IMR-90 (cell line): ENCODE measurements at regions not wholly inside any gene's neighbourhood (a gene's known extent, or its start where the extent isn't known, plus 50 kb on each side); places are given as distances from the start of the nearest gene placed in this dataset.

Source experiments
- ATAC-seq: fragments of 200-7000 bp; cut with Tn5 transposase; 2 replicates; pipeline ENCODE4 v1.9.1; 2020; ENCODE audit warnings: low read depth, mild to moderate bottlenecking, moderate library complexity
- BruUV-seq: library from RNA; stranded (reverse); fragments of 400-500 nt; replicated peaks from 2 replicates; lab custom pipeline; 2021; lab: Mats Ljungman, UMichigan
- CTCF ChIA-PET: fragments of 300-600 bp; formaldehyde crosslinking; extraction: SDS; loops from one replicate; lab custom pipeline; 2021; ENCODE audit warnings: antibody characterized with exemption; lab: Yijun Ruan, JAX
- POLR2A ChIA-PET: fragments of 300-600 bp; sonication (Branson Sonifier 250); formaldehyde crosslinking; loops from one replicate; lab custom pipeline; 2022; ENCODE audit warnings: antibody characterized with exemption; ENCODE audit not compliant: unreplicated experiment; lab: Charles Lee
- DNase-seq: peaks from one replicate; pipeline ENCODE4 v3.0.0; 2013
- H2AFZ ChIP-seq: replicated peaks from 2 replicates; pipeline ENCODE3; 2013; ENCODE audit warnings: low read length, mild to moderate bottlenecking; ENCODE audit not compliant: poor library complexity
- H2AK5ac ChIP-seq: 2 replicates; pipeline ENCODE4 v1.6.1; 2013; ENCODE audit warnings: low read depth, low read length, inconsistent platforms
- H2AK9ac ChIP-seq: replicated peaks from 2 replicates; pipeline ENCODE3; 2013; ENCODE audit warnings: mild to moderate bottlenecking, low read depth, low read length, moderate library complexity; ENCODE audit not compliant: poor library complexity
- H2BK120ac ChIP-seq: 2 replicates; pipeline ENCODE4 v1.6.1; 2013; ENCODE audit warnings: low read depth, low read length, inconsistent platforms
- H2BK15ac ChIP-seq: 3 replicates; pipeline ENCODE4 v1.6.1; 2013; ENCODE audit warnings: low read depth, low read length, inconsistent platforms
- H2BK20ac ChIP-seq: 2 replicates; pipeline ENCODE4 v1.6.1; 2013; ENCODE audit warnings: low read depth, mild to moderate bottlenecking, inconsistent platforms, low read length, moderate library complexity
- H2BK5ac ChIP-seq: 2 replicates; pipeline ENCODE4 v1.6.1; 2013; ENCODE audit warnings: mild to moderate bottlenecking, low read depth, low read length, inconsistent platforms; ENCODE audit not compliant: poor library complexity, severe bottlenecking
- H3K14ac ChIP-seq: replicated peaks from 2 replicates; pipeline ENCODE4 v1.6.1; 2013; ENCODE audit warnings: low read depth, low read length, inconsistent platforms
- H3K18ac ChIP-seq: 2 replicates; pipeline ENCODE4 v1.6.1; 2013; ENCODE audit warnings: low read depth, low read length, control low read depth
- H3K23ac ChIP-seq: 2 replicates; pipeline ENCODE4 v1.6.1; 2013; ENCODE audit warnings: low read depth, low read length, inconsistent platforms
- H3K27ac ChIP-seq: 2 replicates; pipeline ENCODE4 v1.5.1; 2013; ENCODE audit warnings: mild to moderate bottlenecking, control low read depth, low read length; ENCODE audit not compliant: insufficient read depth
- H3K27me3 ChIP-seq: 2 replicates; pipeline ENCODE4 v1.6.1; 2013; ENCODE audit warnings: low read length; ENCODE audit not compliant: control insufficient read depth, insufficient read depth
- H3K36me3 ChIP-seq: 2 replicates; pipeline ENCODE4 v1.6.1; 2013; ENCODE audit warnings: low read length, mixed read lengths; ENCODE audit not compliant: control insufficient read depth, insufficient read depth
- H3K4ac ChIP-seq: 2 replicates; pipeline ENCODE4 v1.6.1; 2013; ENCODE audit warnings: low read depth, low read length, inconsistent platforms
- H3K4me1 ChIP-seq: 2 replicates; pipeline ENCODE4 v1.6.1; 2013; ENCODE audit warnings: low read length, mixed read lengths; ENCODE audit not compliant: control insufficient read depth, insufficient read depth
- H3K4me2 ChIP-seq: 2 replicates; pipeline ENCODE4 v1.6.1; 2013; ENCODE audit warnings: low read depth, mild to moderate bottlenecking, control low read depth, low read length, moderate library complexity
- H3K4me3 ChIP-seq: 2 replicates; pipeline ENCODE4 v1.5.1; 2013; ENCODE audit warnings: low read depth, mild to moderate bottlenecking, control low read depth, low read length, moderate library complexity; ENCODE audit not compliant: insufficient read depth
- H3K56ac ChIP-seq: 2 replicates; pipeline ENCODE4 v1.6.1; 2013; ENCODE audit warnings: low read length, inconsistent platforms; ENCODE audit not compliant: insufficient read depth; ENCODE audit errors: extremely low read depth
- H3K79me1 ChIP-seq, 2 experiments: 2 replicates each; pipeline ENCODE4 v1.6.1; 2013; ENCODE audit warnings: low read length in 2 of 2, inconsistent platforms in 1 of 2, low read depth in 1 of 2
- H3K9ac ChIP-seq: 2 replicates; pipeline ENCODE4 v1.6.1; 2013; ENCODE audit warnings: low read depth, low read length, control low read depth
- H3K9me1 ChIP-seq: 2 replicates; pipeline ENCODE4 v1.6.1; 2013; ENCODE audit warnings: low read length, inconsistent platforms; ENCODE audit not compliant: insufficient read depth
- H3K9me3 ChIP-seq: 2 replicates; pipeline ENCODE4 v1.6.1; 2013; ENCODE audit warnings: low read length; ENCODE audit not compliant: control insufficient read depth, insufficient read depth
- H4K20me1 ChIP-seq: 2 replicates; pipeline ENCODE4 v1.6.1; 2013; ENCODE audit warnings: low read length, inconsistent platforms; ENCODE audit not compliant: insufficient read depth
- H4K5ac ChIP-seq: 2 replicates; pipeline ENCODE4 v1.6.1; 2013; ENCODE audit warnings: mild to moderate bottlenecking, low read depth, low read length, control low read depth
- H4K8ac ChIP-seq, 2 experiments: 2 replicates each; pipeline ENCODE4 v1.6.1; 2013; ENCODE audit warnings: low read depth in 2 of 2, low read length in 2 of 2, control low read depth in 1 of 2, inconsistent platforms in 1 of 2
- H4K91ac ChIP-seq: 2 replicates; pipeline ENCODE4 v1.6.1; 2013; ENCODE audit warnings: low read depth, low read length, inconsistent platforms; ENCODE audit not compliant: insufficient read depth
- BHLHE40 ChIP-seq: fragments of 150-350 bp; IDR thresholded peaks from 2 replicates; pipeline ENCODE4 v1.6.1; 2016; ENCODE audit warnings: mild to moderate bottlenecking, low read depth, low read length
- CEBPB ChIP-seq: IDR thresholded peaks from 2 replicates; pipeline ENCODE4 v1.6.1; 2012; ENCODE audit warnings: low read depth, low read length, improper control_type of control experiment
- CHD1 ChIP-seq: IDR thresholded peaks from 2 replicates; pipeline ENCODE4 v1.6.1; 2012; ENCODE audit warnings: low read depth, low read length, improper control_type of control experiment
- FOS ChIP-seq: fragments of 150-350 bp; IDR thresholded peaks from 2 replicates; pipeline ENCODE4 v1.6.1; 2016; ENCODE audit warnings: low read depth, low read length
- MAFK ChIP-seq: IDR thresholded peaks from 2 replicates; pipeline ENCODE4 v1.6.1; 2012; ENCODE audit warnings: low read depth, low read length, improper control_type of control experiment
- MAZ ChIP-seq: IDR thresholded peaks from 2 replicates; pipeline ENCODE4 v1.6.1; 2012; ENCODE audit warnings: low read depth, mild to moderate bottlenecking, low read length, improper control_type of control experiment, moderate library complexity, borderline replicate concordance
- MXI1 ChIP-seq: IDR thresholded peaks from 2 replicates; pipeline ENCODE4 v1.6.1; 2012; ENCODE audit warnings: low read depth, mild to moderate bottlenecking, low read length, moderate library complexity, borderline replicate concordance
- NFE2L2 ChIP-seq: fragments of 150-350 bp; IDR thresholded peaks from 2 replicates; pipeline ENCODE4 v1.6.1; 2016; ENCODE audit warnings: low read depth, mild to moderate bottlenecking, low read length
- POLR2A ChIP-seq: IDR thresholded peaks from 2 replicates; pipeline ENCODE4 v1.6.1; 2012; ENCODE audit warnings: mild to moderate bottlenecking, low read depth, low read length
- RAD21 ChIP-seq: IDR thresholded peaks from 2 replicates; pipeline ENCODE4 v1.6.1; 2012; ENCODE audit warnings: low read length, improper control_type of control experiment
- RCOR1 ChIP-seq: IDR thresholded peaks from 2 replicates; pipeline ENCODE4 v1.6.1; 2012; ENCODE audit warnings: mild to moderate bottlenecking, low read length, improper control_type of control experiment; ENCODE audit not compliant: insufficient replicate concordance
- RFX5 ChIP-seq: IDR thresholded peaks from 2 replicates; pipeline ENCODE4 v1.8.0; 2012; ENCODE audit warnings: low read depth, mild to moderate bottlenecking, low read length, moderate library complexity
- SMC3 ChIP-seq: fragments of 150-350 bp; IDR thresholded peaks from 2 replicates; pipeline ENCODE4 v1.6.1; 2016; ENCODE audit warnings: low read depth, mild to moderate bottlenecking, antibody characterized with exemption, low read length, moderate library complexity
- WGBS, 2 experiments: methylation state at CpG; one replicate each; pipeline versions ENCODE4 v1.1.5 to v1.1.7; 2013; ENCODE audit warnings: missing lambda C conversion rate in 2 of 2; ENCODE audit not compliant: insufficient read length in 1 of 2; ENCODE audit errors: extremely low coverage in 2 of 2; 5-methylcytosine and 5-hydroxymethylcytosine counted together
- dilution Hi-C: fragments of 300-500 bp; cut with HindIII; formaldehyde crosslinking; loops from one replicate; pipeline ENCODE4 v1.14.3; 2018; ENCODE audit warnings: low sequenced_read_pairs; ENCODE audit not compliant: unreplicated experiment
- in situ Hi-C: fragments of 300-500 bp; cut with MboI; formaldehyde crosslinking; loops from 3 replicates; pipeline ENCODE4 v1.14.3; 2019; ENCODE audit warnings: low sequenced_read_pairs, inconsistent platforms, mixed read lengths
- intact Hi-C: fragments of 100-400 bp; cut with micrococcal nuclease; formaldehyde crosslinking; loops from 2 replicates; pipeline ENCODE4 v1.10.0; 2022
- TF ChIP-seq, protein P1 (sequence below): conservative IDR thresholded peaks from 2 replicates; pipeline ENCODE4 v1.5.1; 2012; ENCODE audit warnings: mild to moderate bottlenecking, low read depth, low read length, improper control_type of control experiment
- TF ChIP-seq, protein P2 (sequence below): fragments of 150-350 bp; IDR thresholded peaks from 2 replicates; pipeline ENCODE4 v1.6.1; 2016; ENCODE audit warnings: low read depth, mild to moderate bottlenecking, low read length, moderate library complexity, borderline replicate concordance
- TF ChIP-seq, protein P3 (sequence below): fragments of 150-350 bp; IDR thresholded peaks from 2 replicates; pipeline ENCODE4 v1.6.1; 2017; ENCODE audit warnings: mild to moderate bottlenecking, antibody characterized with exemption, low read length, low read depth

- Histone ChIP-seq H3K9ac (no peak overlapping the region), H3K36me3 (no peaks in the 10 kb centered on the region), H3K4me1 (no peaks in the 10 kb centered on the region), H3K9me3 (no peaks in the 10 kb centered on the region), H2BK120ac (no peak overlapping the region), H3K18ac (no peak overlapping the region), H3K4me2 (no peak overlapping the region), H4K5ac (no peak overlapping the region), H3K4ac (no peak overlapping the region), H3K14ac (no peak overlapping the region), H3K27me3 (no peaks in the 10 kb centered on the region), H2AFZ (no peak overlapping the region), H3K79me1 (no peaks in the 10 kb centered on the region), H4K8ac (no peak overlapping the region), H3K23ac (no peak overlapping the region), H2BK5ac (no peak overlapping the region), H3K9me1 (no peaks in the 10 kb centered on the region), H3K27ac (no peak overlapping the region), H2BK15ac (no peak overlapping the region), H3K56ac (no peak overlapping the region), H4K91ac (no peak overlapping the region), H2BK20ac (no peak overlapping the region), H2AK9ac (no peak overlapping the region), H3K4me3 (no peak overlapping the region), H4K20me1 (no peaks in the 10 kb centered on the region), H2AK5ac (no peak overlapping the region)
- CTCF ChIA-PET = interaction anchor here (1.7 kb wide), 1 partner anchor 10 kb away, joined by 4 read pairs; no protein-coding TSS in a partner anchor
- POLR2A ChIA-PET = no interaction called here
- in situ Hi-C loops = no loop called here
- DNase-seq = no peak
- TF ChIP-seq, protein P1, sequence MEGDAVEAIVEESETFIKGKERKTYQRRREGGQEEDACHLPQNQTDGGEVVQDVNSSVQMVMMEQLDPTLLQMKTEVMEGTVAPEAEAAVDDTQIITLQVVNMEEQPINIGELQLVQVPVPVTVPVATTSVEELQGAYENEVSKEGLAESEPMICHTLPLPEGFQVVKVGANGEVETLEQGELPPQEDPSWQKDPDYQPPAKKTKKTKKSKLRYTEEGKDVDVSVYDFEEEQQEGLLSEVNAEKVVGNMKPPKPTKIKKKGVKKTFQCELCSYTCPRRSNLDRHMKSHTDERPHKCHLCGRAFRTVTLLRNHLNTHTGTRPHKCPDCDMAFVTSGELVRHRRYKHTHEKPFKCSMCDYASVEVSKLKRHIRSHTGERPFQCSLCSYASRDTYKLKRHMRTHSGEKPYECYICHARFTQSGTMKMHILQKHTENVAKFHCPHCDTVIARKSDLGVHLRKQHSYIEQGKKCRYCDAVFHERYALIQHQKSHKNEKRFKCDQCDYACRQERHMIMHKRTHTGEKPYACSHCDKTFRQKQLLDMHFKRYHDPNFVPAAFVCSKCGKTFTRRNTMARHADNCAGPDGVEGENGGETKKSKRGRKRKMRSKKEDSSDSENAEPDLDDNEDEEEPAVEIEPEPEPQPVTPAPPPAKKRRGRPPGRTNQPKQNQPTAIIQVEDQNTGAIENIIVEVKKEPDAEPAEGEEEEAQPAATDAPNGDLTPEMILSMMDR = no peak
- TF ChIP-seq RCOR1 (no peak), BHLHE40 (no peak), CEBPB (no peak), MXI1 (no peak), CHD1 (no peak), MAZ (no peak), RFX5 (no peak), RAD21 (no peak), NFE2L2 (no peak), FOS (no peak), SMC3 (no peak), MAFK (no peak), POLR2A (no peak)
- TF ChIP-seq, protein P2, sequence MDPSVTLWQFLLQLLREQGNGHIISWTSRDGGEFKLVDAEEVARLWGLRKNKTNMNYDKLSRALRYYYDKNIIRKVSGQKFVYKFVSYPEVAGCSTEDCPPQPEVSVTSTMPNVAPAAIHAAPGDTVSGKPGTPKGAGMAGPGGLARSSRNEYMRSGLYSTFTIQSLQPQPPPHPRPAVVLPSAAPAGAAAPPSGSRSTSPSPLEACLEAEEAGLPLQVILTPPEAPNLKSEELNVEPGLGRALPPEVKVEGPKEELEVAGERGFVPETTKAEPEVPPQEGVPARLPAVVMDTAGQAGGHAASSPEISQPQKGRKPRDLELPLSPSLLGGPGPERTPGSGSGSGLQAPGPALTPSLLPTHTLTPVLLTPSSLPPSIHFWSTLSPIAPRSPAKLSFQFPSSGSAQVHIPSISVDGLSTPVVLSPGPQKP = no peak
- TF ChIP-seq, protein P3, sequence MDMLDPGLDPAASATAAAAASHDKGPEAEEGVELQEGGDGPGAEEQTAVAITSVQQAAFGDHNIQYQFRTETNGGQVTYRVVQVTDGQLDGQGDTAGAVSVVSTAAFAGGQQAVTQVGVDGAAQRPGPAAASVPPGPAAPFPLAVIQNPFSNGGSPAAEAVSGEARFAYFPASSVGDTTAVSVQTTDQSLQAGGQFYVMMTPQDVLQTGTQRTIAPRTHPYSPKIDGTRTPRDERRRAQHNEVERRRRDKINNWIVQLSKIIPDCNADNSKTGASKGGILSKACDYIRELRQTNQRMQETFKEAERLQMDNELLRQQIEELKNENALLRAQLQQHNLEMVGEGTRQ = no peak
- BruUV-seq = no TSS peak
- WGBS, 2 experiments = no CpG with 5 or more reads among the region's 3 CpGs
- ATAC-seq = no peak
- intact Hi-C loops = no loop called here
- dilution Hi-C loops = no loop called here
Observed at GRCh38 chr15:95918525-95918924, 412.0 kb upstream of the NR2F2 start.
